GM18858 (cell line): ENCODE measurements at regions not wholly inside any gene's neighbourhood (a gene's known extent, or its start where the extent isn't known, plus 50 kb on each side); places are given as distances from the start of the nearest gene placed in this dataset.

ENCODE experiments used
- ATAC-seq: cut with Tn5 transposase; IDR thresholded peaks from one replicate; pipeline ENCODE4 v1.9.1; 2021; ENCODE audit not compliant: unreplicated experiment

DNA sequence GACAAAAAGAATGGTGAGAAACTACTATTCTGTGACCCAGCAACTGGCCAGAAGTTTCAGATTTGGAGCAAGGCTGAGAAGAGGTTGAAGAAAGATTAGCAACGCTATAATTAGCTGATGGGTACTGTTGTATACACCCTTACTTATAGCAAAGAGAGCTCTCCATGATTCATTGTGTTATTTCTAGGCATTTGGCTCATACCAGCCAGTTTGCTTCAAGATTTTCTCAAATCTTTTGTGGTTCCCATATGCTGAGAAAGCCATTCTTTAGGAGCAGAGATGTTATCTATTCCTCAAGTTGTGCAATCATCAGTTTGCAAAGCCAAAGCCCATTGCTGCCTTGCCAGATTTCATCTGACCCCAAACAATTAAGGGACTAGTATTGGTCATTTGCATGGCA, 179.4 kb downstream of the ETS1 start:
- no peak for ATAC-seq

DNA sequence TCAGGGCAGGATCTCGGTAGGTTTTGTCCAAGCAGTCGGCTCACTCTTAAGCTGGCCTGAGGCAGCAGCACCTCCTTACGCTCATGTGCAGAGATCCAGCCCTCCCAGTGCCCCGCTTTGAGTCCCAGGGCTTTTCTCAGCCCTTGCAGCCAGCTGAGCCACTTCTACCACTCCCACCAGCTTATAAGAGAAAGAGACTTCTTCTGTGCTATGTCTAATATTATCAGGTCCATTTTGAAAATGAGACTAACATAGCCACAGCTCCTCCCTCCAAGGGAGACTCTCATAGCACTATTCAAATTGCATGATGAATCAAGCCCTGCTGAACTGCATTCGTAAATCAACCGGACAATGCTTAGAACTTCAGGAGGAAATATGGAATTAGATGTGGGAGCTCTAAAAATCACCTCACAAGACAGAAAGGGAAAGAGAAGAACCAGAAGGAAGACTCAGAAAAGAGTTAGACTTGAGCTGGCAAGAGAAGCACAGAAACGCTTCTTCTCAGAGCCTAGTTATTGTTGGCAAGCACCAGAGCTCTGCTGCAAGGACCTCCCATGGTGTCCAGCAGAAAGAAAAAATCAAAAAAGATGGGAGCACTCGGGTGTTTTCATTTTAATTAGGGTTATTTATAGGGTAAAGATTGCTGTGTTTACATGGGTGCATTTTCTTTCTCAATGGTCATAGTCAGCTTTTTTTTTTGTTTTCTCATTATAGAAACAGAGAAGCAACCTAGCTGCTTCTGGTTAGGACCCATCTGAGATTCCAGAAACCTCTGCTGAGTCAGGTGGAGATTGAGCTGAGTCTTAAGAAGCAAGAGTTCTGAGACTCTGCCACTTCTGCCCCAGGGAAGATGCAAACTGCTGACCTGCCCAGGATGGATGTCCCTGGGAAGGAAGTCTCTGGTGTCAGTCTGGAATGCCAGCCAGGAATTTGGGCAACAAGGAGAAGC, 181.4 kb downstream of the ETS1 start:
- ATAC-seq, result no peak

DNA sequence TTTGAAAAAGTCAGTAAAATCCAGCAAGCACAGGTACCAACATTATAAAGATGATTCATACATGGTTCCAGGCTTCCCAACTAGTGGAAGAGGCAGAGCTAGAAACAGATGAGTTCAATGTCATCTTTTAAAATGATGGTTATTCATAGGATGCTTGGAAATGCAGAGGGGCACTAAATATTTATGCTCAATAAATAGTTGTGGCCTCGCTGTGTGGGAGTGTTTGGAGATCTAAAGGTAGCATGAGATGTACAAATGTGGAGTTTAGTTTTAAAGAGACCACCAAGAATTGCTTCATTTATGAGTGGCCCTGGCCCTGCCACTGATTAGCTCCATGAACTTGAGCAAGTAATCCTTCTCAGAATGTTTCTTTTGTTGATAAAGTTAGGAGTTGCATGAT, 182.2 kb downstream of the ETS1 start:
- no peak for ATAC-seq

DNA sequence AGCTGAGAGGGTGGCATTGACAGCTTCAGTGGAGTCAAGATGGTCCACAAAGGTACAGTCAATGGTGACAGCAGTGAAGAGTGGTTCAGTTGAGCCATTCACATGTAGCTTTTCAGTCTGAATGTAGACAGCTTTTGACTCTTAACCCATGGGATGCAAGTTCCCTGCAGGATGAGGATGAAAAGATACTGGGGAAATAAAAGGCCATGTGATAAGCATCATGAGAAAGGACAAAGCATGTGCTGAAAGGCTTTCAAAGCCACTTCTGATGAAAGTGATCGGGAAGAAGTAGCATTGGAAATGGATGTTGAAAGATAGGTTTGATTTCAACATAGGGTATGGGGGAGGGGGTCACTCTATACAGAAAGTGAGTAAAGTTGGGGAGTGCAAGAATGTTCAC, 182.9 kb downstream of the ETS1 start:
- no peak for ATAC-seq

DNA sequence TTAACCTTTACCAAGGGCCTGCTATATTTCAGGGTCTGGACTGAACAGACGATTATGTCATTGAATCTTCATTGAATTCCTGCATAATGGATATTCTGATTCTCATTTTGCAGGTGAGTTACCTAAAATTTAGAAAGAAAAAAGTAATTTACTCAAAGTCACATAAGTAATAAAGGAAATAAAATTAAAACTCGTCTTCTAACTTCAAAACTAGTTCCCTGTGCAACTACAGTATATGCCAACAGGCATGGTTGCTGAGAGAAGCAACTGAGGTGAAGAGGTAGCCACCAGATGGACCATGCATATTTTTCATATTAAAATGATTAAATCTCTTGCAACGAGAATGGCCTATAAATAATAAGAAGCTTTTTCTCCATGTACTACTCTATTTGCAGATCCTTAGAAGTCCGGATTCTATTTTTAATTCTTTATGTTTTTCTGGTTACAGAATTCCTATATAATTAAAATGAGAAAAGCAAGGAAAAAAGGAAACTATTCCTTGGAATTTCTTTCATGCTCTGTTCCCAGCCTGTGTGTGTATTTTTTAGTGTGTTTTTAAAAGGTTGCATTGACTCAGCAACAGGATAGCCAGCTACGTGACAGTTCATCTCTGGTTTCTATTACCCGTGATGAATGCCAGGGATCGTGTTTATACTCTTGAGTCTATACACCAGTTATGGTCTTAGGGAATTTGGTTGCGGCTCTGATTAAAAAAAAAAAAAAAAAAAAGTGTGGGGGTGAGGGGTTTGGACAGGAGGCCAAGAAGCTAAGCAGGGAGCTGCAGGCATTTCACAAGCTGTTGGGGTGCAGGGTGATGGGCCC, 186.8 kb downstream of the ETS1 start:
- no peak for ATAC-seq

DNA sequence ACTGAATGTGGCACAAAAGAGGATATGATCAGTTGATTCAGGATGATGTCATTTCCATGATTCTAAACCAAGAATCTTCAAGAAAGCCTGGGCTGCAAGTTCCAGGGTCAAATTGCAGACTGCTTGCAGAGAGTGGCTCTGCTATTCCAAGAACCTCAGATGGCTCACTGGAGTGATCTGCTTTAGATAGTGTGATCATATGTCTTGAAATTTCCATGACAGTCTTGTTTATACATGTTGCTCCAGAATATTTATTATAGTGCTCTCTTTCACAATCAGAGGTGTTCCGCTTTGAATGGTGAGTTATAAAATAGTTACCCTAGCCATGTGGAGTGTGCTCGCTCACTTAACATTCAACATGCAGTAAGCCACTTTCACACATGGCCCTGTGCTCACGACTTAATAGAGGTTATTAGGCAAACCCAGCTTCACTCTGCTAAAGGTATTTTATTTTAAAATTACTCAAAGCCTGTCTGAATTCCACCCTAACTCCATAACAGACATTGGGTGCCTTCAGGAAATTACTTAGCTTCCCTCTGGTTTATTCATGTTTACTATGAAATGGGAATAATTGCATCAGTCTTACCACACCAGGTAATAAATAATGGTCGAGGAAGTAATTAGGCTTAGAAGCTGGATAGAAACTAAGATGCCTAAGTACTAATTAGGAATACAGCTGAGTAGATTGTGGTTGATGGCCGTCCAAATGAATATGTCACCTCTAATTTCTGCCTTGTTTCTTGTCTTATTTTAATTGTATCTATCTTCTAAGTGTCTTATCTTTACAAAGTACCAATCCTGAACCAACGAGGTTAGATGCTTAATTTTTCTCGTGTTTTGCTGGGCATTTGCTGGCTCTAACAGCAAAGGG, 187.9 kb downstream of the ETS1 start:
- no peak for ATAC-seq

DNA sequence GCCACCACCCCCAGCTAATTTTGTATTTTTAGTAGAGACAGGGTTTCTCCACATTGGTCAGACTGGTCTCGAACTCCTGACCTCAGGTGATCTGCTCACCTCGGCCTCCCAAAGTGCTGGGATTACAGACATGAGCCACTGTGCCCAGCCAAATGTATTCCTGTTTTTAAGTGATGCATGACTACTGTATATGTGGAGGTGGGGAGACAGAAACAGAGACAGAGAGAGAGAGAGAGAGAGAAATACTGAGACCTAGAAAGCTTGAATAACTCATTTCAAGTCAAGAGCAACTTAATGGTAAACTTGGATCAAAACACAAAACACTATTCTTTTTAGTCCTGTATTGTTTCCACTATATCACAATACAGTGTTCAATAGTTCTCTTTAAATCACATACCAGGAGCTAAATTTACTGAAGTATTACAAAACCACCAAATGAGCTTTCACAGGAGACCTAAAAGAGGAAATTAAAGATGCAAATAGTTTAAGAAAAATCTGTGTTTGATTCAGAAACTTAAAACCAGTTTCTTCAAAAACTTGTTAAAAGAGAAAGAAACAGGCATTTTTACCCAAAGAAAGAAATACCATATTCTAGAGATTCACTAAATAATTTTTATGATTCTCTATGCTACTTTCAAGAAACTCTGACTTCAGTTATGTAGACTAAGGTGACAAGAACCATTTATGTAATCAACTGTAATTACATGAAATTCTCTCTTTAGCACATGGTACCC, 188.7 kb downstream of the ETS1 start:
- ATAC-seq, result no peak

DNA sequence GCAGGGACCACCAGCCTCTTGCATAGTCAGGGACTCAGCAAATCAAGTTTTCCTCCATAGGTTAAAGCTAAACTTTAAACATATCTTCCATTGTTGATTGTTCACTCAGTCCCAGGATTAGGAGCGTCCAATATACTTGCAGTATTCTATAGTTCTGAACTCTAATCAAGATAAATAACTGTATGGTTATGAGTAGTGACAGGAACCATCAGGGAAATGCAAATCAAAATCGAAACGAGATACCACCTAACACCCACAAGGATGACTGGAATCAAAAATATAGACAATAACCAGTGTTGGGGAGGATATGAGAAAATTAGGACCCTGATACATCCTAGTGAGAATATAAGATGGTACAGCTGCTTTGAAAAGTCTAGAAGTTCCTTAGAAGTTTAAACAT, 190.0 kb downstream of the ETS1 start:
- ATAC-seq, result no peak

DNA sequence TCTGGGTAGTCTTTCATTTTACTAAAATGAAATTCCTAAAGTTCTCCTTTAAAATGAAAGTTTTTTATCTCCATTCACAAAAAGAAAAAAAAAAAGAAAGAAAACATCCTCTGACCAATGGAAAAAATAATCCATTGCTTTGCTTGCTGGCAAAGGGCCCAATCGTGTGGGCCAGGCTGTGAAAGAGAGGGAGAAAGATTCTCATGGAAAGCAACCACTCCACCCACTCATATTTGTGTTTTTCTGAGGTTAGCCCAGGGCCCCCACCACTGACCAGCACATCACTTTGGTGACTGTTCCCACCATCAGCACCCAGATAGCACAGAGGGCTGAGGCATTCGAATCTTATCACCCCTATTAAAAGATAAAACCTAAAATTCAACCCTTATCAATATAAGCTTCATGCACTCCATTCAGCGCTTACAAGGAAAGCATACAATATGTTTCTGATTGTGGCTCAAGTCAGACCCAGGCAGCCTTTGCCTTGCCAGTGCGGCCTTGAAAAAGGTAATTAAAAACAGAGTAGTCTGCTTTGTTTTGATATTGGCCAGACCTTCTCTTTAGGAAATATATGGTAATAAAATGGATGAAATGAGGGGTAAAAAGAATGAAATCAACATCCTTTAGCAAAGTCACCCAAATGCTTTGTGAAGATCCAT, 192.8 kb downstream of the ETS1 start:
- no peak for ATAC-seq

DNA sequence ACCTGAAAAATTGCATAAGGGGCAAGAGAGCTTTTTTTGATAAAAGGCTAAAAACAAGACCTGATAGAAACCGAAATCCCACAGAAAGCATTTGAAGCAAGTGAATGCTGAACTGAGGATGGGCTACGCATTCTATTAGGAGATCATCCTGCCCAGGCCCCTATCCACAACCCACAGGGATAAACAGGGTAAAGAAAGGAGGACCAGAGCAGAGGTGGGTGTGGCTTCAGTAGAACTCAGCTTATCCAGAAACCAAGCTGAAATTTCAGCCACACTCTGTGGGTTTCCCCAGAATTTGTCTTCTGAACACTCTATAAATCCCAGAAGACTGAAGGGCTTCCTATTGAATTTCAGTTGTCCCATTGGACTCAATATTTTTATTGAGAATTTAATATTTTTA, 195.1 kb downstream of the ETS1 start:
- no peak for ATAC-seq

DNA sequence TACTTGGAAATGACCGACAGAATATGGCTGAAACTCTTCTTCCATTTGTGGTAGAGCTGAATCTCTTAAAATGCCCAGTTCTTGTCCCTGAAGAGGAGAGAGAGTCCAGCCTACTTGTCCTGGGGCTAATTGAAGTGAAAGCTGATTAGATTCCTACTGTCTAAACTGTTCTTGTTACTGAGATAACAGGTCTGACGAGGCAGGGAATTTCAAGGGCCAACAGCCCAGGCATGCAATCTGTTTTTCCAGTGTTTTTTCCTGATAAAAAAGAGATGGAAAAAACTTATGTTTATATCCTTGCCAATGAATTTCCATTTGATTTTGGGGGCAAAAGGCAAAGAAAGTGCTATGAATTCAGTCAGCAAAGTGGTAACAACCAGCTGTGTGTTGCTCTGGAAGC, 195.5 kb downstream of the ETS1 start:
- ATAC-seq, result no peak

DNA sequence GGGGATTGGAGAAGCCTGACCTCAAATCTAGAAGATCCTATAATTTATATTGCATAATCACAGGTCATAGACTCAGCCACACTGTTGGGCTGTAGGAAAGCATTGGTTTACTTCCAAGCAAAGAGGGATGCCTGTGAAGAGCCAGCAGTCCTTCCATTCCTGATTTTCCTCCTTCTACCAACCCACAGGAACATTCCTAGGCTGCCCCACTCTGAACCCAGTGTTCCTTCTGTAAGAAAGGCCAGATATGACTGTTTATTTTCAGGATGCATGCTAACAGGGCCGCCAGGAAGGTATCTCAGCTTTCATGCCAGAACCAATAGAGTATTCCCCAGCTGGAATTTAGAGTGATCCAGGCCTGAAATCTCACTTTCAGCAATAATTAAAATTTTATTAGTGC, 197.1 kb downstream of the ETS1 start:
- ATAC-seq, result no peak

DNA sequence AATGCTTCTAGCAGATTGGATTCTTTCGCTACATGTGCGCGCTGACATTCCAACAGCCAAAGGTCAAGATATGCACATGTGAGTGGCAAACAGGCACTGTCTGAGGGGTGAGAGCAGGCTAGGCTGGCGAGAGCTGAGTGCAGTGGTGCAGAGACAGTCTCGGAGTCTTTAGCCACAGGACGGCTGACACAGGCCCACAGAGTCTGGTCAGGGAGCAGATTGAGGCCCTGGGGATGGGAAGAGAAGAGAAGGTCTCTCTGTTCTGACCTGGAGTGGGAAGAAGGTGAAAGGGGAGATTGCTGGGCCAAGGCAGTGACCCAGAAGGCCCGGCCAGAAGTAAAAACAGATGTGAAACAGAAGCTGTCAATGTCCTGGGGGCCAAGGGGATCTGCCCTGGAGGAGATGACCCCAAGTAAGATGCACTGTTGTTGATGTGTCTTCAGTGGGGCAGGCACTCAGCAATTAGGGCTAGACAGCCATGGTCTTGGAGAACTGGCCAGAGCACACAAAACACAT, 197.8 kb downstream of the ETS1 start:
- ATAC-seq, result no peak

DNA sequence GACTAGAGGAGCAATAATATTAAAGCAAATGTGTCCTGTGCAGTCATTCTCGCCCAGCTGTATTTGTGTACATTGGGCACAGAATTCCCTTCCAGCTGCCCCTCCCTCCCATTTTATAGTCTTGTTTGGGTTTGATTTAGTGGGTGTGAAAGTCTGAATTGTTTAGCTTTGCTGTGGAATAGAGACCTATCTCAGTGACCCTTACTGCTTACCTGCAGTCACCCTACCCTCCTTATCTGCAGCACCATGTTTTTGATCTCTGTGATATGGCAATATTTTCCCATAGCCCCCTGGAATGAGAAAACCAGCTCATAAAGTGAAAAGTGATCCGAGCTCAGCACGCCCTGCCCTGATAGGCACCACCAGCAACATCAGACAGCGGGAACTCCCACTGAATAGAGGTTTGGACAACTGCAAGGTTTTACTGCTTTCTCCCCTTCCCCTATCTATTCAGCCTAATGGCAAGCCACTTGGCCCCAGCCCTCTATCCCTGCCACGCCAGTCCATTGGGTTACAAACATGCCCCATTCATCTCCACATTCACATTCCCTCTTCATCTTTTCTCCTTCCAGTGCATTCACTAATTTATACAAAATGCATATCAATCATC, 199.0 kb downstream of the ETS1 start:
- no peak for ATAC-seq

DNA sequence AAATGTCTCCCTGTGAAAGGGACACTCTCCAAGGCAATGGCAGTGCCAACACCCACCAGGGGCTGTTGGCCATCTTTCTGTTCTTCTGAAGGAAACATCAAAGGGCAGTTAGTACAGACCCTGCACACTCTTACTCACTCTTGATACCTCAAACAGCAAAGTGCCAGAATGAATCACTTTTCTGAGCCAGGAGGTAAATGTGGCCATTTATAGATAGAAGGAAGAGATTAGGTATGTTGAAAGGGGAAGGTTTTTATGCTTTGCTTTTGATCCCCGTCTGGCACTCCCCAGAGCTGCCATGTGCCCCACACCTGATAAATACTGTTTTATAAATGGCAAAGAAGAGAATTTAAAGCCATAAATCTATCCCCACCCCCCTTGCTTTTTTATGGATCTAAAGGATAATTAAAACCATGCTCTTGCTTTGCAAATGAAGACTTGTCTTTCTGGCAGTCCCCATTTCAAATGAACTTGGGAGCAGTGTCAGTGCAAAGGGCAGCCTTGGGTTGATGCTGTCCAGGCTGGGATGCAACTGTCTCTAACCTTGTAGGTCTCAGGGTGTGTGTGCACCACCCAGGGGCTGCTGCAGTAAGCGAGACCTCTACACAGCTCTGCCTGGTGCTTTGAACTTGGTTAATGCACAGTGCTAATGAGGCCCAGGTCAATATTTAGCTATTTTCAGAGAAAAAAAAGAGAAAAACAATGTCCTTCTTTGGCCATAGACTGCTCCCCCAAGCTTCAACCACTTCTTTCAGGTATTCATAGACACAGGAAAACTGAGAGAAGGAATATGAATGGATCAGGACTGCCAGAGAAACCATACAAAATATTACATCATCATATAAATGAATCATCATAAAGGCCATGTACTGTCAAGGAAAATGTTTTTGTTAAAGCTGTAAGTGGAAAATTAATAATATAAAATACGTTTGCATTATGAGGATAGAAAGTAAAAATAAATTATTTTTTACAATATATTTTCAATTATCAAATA, 207.5 kb downstream of the ETS1 start:
- no peak for ATAC-seq

DNA sequence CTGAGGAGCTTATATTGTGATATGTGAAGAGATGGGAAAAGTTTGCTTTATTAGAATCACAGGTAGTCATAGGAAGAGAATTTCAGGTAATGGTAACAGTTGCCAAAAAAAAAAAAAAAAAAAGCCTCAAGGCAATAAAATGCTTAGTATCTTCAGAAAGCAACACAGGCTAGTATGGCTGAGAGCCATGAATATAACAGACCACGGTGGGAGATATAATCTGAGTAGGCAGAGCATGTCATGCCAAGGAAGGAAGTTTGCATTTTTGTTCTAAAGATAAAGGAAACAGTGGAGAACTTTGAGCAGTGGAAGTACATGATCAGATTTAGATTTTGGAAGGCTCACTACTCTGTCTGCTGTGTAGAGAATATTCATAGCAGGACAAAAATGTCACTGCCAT, 211.4 kb downstream of the ETS1 start:
- no peak for ATAC-seq

DNA sequence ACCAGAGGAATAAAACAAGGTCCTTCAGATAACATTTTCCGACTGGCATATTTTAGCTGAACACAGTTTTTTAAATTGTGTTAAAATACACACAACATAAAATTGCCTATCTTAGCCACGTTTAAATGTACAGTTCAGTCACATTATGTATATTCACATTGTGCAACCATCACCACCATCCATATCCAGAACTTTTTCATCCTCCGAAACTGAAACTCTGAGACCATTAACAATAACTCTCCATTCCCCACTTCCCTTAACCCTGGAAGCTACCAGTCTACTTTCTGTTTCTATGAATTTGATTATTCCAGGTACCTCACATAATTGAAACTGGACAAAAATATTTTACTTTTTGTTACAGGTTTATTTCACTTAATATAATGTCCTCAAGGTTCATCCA, 213.3 kb downstream of the ETS1 start:
- ATAC-seq, result no peak

DNA sequence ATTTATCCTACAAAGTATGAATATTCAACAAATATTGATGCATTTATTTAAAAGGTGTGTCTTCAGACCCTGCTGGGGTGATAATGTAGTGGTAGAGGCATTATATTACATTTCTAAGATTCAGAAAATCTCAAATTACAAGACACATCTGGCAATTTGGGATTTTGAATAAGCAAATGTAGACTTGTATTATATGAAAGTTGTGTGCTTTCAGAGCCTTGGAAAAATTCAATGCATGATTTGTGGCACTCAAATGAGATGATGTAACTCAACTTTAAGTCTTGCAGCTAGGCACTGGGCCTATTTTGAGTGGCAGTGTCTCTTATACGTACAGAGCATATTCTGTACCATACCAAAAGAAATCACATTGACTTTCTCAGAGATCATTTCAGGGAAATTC, 214.4 kb downstream of the ETS1 start:
- no peak for ATAC-seq
